Ishikawa (cell line): ENCODE measurements at regions not wholly inside any gene's neighbourhood (a gene's known extent, or its start where the extent isn't known, plus 50 kb on each side); places are given as distances from the start of the nearest gene placed in this dataset.
A peak's percentile ranks its signal among the peaks of the same experiment; 100 is the strongest.

ENCODE experiments used
- CEBPB ChIP-seq: IDR thresholded peaks from 2 replicates; pipeline ENCODE4 v1.6.1; 2012
- CREB1 ChIP-seq: IDR thresholded peaks from 2 replicates; pipeline ENCODE4 v1.6.1; 2012; ENCODE audit warnings: low read depth
- EGR1 ChIP-seq: IDR thresholded peaks from 2 replicates; pipeline ENCODE4 v1.6.1; 2012
- EP300 ChIP-seq: IDR thresholded peaks from 2 replicates; pipeline ENCODE4 v1.6.1; 2012; ENCODE audit warnings: borderline replicate concordance
- FOXM1 ChIP-seq: IDR thresholded peaks from 2 replicates; pipeline ENCODE4 v1.6.1; 2012; ENCODE audit warnings: low read depth, borderline replicate concordance
- MAX ChIP-seq: IDR thresholded peaks from 2 replicates; pipeline ENCODE4 v1.6.1; 2012
- NFIC ChIP-seq: IDR thresholded peaks from 2 replicates; pipeline ENCODE4 v1.6.1; 2012
- RAD21 ChIP-seq: IDR thresholded peaks from 2 replicates; pipeline ENCODE4 v1.6.1; 2012; ENCODE audit warnings: low read depth
- REST ChIP-seq: IDR thresholded peaks from 2 replicates; pipeline ENCODE4 v1.6.1; 2012; ENCODE audit warnings: low read depth, mild to moderate bottlenecking
- TAF1 ChIP-seq: IDR thresholded peaks from 2 replicates; pipeline ENCODE4 v1.6.1; 2012; ENCODE audit warnings: low read depth, mild to moderate bottlenecking
- TCF12 ChIP-seq: IDR thresholded peaks from 2 replicates; pipeline ENCODE4 v1.6.1; 2012; ENCODE audit warnings: low read depth
- TEAD4 ChIP-seq: IDR thresholded peaks from 2 replicates; pipeline ENCODE4 v1.6.1; 2012
- USF1 ChIP-seq: IDR thresholded peaks from 2 replicates; pipeline ENCODE4 v1.6.1; 2012
- YY1 ChIP-seq: IDR thresholded peaks from 2 replicates; pipeline ENCODE4 v1.6.1; 2012; ENCODE audit warnings: low read depth
- ZBTB7A ChIP-seq: IDR thresholded peaks from 2 replicates; pipeline ENCODE4 v1.6.1; 2012; ENCODE audit warnings: low read depth

GRCh38 chr4:121477079-121477478, 96.3 kb upstream of the QRFPR start:
- TF ChIP-seq EGR1 (no peak), TCF12 (no peak), TAF1 (no peak), YY1 (no peak), TEAD4 (no peak), RAD21 (no peak), CEBPB (no peak), FOXM1 (no peak), EP300 (no peak), REST (no peak), NFIC (no peak), ZBTB7A (no peak)

GRCh38 chr4:121472937-121473721, 92.3 kb upstream of the QRFPR start:
- TF ChIP-seq NFIC, result no peak

GRCh38 chr4:121464854-121465253, 84.0 kb upstream of the QRFPR start:
- TF ChIP-seq TCF12 (no peak), CEBPB (no peak), REST (no peak), TEAD4 (no peak), YY1 (no peak), EGR1 (no peak), FOXM1 (no peak), ZBTB7A (no peak), TAF1 (no peak), EP300 (no peak), RAD21 (no peak), USF1 (no peak), MAX (no peak), CREB1 (no peak), NFIC (no peak)

GRCh38 chr4:121462660-121463261, 81.9 kb upstream of the QRFPR start:
- peak; percentile 63 for TF ChIP-seq RAD21
- TF ChIP-seq CEBPB, result no peak

- no peak for TF ChIP-seq ZBTB7A
- no peak for TF ChIP-seq RAD21
These were observed 78.2 kb upstream of the QRFPR start for GRCh38 chr4:121459026-121459425.

GRCh38 chr4:121457278-121457875, 76.6 kb upstream of the QRFPR start:
- TF ChIP-seq FOXM1 (no peak), EP300 (no peak), EGR1 (no peak), CEBPB (no peak), CREB1 (no peak), NFIC (no peak), USF1 (no peak), YY1 (no peak), RAD21 (no peak), MAX (no peak), ZBTB7A (no peak), REST (no peak), TEAD4 (no peak), TAF1 (no peak), TCF12 (no peak)
